ENCODE measurements at regions not wholly inside any gene's neighbourhood (a gene's known extent, or its start where the extent isn't known, plus 50 kb on each side); places are given as distances from the start of the nearest gene placed in this dataset.
"Not testable (repeated sequence)": the region's sequence is repeated elsewhere in the genome, so short reads cannot be mapped to it uniquely, and the experiment has no call there.

GRCh38 chr6:21772477-21772876 lies 178.9 kb downstream of the SOX4 start:
- no peak for DNase-seq (ENCODE audit: low spot score)

GRCh38 chr6:21772884-21773575 lies 179.5 kb downstream of the SOX4 start:
- DNase-seq (ENCODE audit: low spot score), result no peak

GRCh38 chr6:21773576-21773968 lies 180.0 kb downstream of the SOX4 start:
- DNase-seq (ENCODE audit: low spot score), result no peak

GRCh38 chr6:21777846-21778245 lies 184.3 kb downstream of the SOX4 start:
- no peak for DNase-seq (ENCODE audit: low spot score)

- no peak for DNase-seq (ENCODE audit: low spot score)
Measured at GRCh38 chr6:21780141-21780540, 186.6 kb downstream of the SOX4 start.

GRCh38 chr6:21780679-21781078 lies 187.1 kb downstream of the SOX4 start:
- DNase-seq (ENCODE audit: low spot score), result no peak

- no peak for DNase-seq (ENCODE audit: low spot score)
Measured at GRCh38 chr6:21781128-21781527, 187.6 kb downstream of the SOX4 start.

- DNase-seq (ENCODE audit: low spot score), result no peak
Measured at GRCh38 chr6:21785164-21785563, 191.6 kb downstream of the SOX4 start.

GRCh38 chr6:21791056-21791455 lies 197.5 kb downstream of the SOX4 start:
- DNase-seq (ENCODE audit: low spot score), result no peak

GRCh38 chr6:21791581-21791980 lies 198.0 kb downstream of the SOX4 start:
- DNase-seq (ENCODE audit: low spot score), result no peak

GRCh38 chr6:21792177-21792576 lies 198.6 kb downstream of the SOX4 start:
- DNase-seq (ENCODE audit: low spot score), result no peak

- DNase-seq (ENCODE audit: low spot score), result not testable (repeated sequence)
Measured at GRCh38 chr6:21796979-21797378, 203.4 kb downstream of the SOX4 start.

GRCh38 chr6:21798468-21798867 lies 204.9 kb downstream of the SOX4 start:
- DNase-seq (ENCODE audit: low spot score), result no peak

GRCh38 chr6:21800330-21800729 lies 206.8 kb downstream of the SOX4 start:
- no peak for DNase-seq (ENCODE audit: low spot score)

GRCh38 chr6:21800948-21801438 lies 207.4 kb downstream of the SOX4 start:
- no peak for DNase-seq (ENCODE audit: low spot score)

- DNase-seq (ENCODE audit: low spot score), result no peak
Measured at GRCh38 chr6:21801446-21802174, 208.1 kb downstream of the SOX4 start.

- no peak for DNase-seq (ENCODE audit: low spot score)
Measured at GRCh38 chr6:21802175-21802822, 208.7 kb downstream of the SOX4 start.

- no peak for DNase-seq (ENCODE audit: low spot score)
Measured at GRCh38 chr6:21804941-21805610, 211.5 kb downstream of the SOX4 start.

- DNase-seq (ENCODE audit: low spot score), result no peak
Measured at GRCh38 chr6:21807299-21808044, 213.9 kb downstream of the SOX4 start.

- DNase-seq (ENCODE audit: low spot score), result no peak
Measured at GRCh38 chr6:21808045-21808470, 214.5 kb downstream of the SOX4 start.

GRCh38 chr6:21808551-21809242 lies 215.1 kb downstream of the SOX4 start:
- DNase-seq (ENCODE audit: low spot score), result no peak

Data from iPS-NIHi11 (cell line).